ENCODE measurements at regions not wholly inside any gene's neighbourhood (a gene's known extent, or its start where the extent isn't known, plus 50 kb on each side); places are given as distances from the start of the nearest gene placed in this dataset.
A peak's percentile ranks its signal among the peaks of the same experiment; 100 is the strongest.

- H3K4me1 ChIP-seq (ENCODE audit: control insufficient read depth, insufficient read depth, low read length) = no peaks in the 10 kb centered on the region; the same call in 1 of the 2 replicates
- 0 out of 2 replicates have a peak, but pooled peaks have one; percentile 41 for TF ChIP-seq ZNF664 (tag by site-specific recombination; IDR thresholded peaks at IDR 0.05)
- TF ChIP-seq ZBTB8A (tag by site-specific recombination; IDR thresholded peaks at IDR 0.05) = no peak
- no peak for TF ChIP-seq PATZ1 (tag by site-specific recombination; IDR thresholded peaks at IDR 0.05)
- TF ChIP-seq ZNF202 (tag by site-specific recombination; IDR thresholded peaks at IDR 0.05; ENCODE audit: borderline replicate concordance) = no peak
- no peak for TF ChIP-seq ZNF366 (tag by site-specific recombination; conservative IDR thresholded peaks at IDR 0.05)
- TF ChIP-seq HOXA7 (CRISPR knock-in tag; IDR thresholded peaks at IDR 0.05; ENCODE audit: borderline replicate concordance) = no peak
- no peak for TF ChIP-seq ZNF585B (tag by site-specific recombination; IDR thresholded peaks at IDR 0.05)
- TF ChIP-seq TCF7L2 (IDR thresholded peaks at IDR 0.05; ENCODE audit: borderline replicate concordance, low read depth, low read length) = peak; percentile 86
- TF ChIP-seq SCRT1 (tag by site-specific recombination; IDR thresholded peaks at IDR 0.05; ENCODE audit: borderline replicate concordance) = no peak
- TF ChIP-seq SETDB1 (IDR thresholded peaks at IDR 0.05; ENCODE audit: insufficient read length, low read length) = no peak
- no peak for TF ChIP-seq ZNF2 (tag by site-specific recombination; IDR thresholded peaks at IDR 0.05)
- TF ChIP-seq, protein P1, sequence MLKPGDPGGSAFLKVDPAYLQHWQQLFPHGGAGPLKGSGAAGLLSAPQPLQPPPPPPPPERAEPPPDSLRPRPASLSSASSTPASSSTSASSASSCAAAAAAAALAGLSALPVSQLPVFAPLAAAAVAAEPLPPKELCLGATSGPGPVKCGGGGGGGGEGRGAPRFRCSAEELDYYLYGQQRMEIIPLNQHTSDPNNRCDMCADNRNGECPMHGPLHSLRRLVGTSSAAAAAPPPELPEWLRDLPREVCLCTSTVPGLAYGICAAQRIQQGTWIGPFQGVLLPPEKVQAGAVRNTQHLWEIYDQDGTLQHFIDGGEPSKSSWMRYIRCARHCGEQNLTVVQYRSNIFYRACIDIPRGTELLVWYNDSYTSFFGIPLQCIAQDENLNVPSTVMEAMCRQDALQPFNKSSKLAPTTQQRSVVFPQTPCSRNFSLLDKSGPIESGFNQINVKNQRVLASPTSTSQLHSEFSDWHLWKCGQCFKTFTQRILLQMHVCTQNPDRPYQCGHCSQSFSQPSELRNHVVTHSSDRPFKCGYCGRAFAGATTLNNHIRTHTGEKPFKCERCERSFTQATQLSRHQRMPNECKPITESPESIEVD (tag by site-specific recombination; IDR thresholded peaks at IDR 0.05) = peak; percentile 70
- TF ChIP-seq FEZF1 (tag by site-specific recombination; IDR thresholded peaks at IDR 0.05) = peak; percentile 32; the same call in 1 of the 2 replicates
- no peak for TF ChIP-seq ZNF624 (tag by site-specific recombination; IDR thresholded peaks at IDR 0.05)
- no peak for TF ChIP-seq ZNF658 (tag by site-specific recombination; IDR thresholded peaks at IDR 0.05)
- TF ChIP-seq SALL2 (tag by site-specific recombination; IDR thresholded peaks at IDR 0.05; ENCODE audit: borderline replicate concordance) = no peak
- no peak for TF ChIP-seq ZNF19 (tag by site-specific recombination; IDR thresholded peaks at IDR 0.05; ENCODE audit: low read depth)
- ChIA-PET POLR2A (no interaction called here), CTCF (no interaction called here)
- no peak overlapping the region for H3K4me3 ChIP-seq (ENCODE audit: low read depth, low read length)
- H3K36me3 ChIP-seq (ENCODE audit: control insufficient read depth in 2 of 2, insufficient read depth in 1 of 2, low read length in 2 of 2) = no peaks in the 10 kb centered on the region
- no peak overlapping the region for H3K27ac ChIP-seq (ENCODE audit: extremely low read depth, low read depth, low read length)
- H3K9me3 ChIP-seq (ENCODE audit: control insufficient read depth, insufficient read depth, low read depth, low read length) = no peaks in the 10 kb centered on the region
These were observed 97.9 kb upstream of the CCDC160 start for GRCh38 chrX:134139090-134139489.

- Histone ChIP-seq H3K9me3 (ENCODE audit: control insufficient read depth, insufficient read depth, low read depth, low read length) (no peaks in the 10 kb centered on the region), H3K4me1 (ENCODE audit: control insufficient read depth, insufficient read depth, low read length) (no peaks in the 10 kb centered on the region), H3K36me3 (ENCODE audit: control insufficient read depth in 2 of 2, insufficient read depth in 1 of 2, low read length in 2 of 2) (no peaks in the 10 kb centered on the region), H3K27ac (ENCODE audit: extremely low read depth, low read depth, low read length) (no peak overlapping the region), H3K4me3 (ENCODE audit: low read depth, low read length) (no peak overlapping the region)
- CTCF ChIA-PET = interaction anchor here (0.6 to 3.5 kb wide), 18 partner anchors 9 to 682 kb away, joined by 3 to 19 read pairs (median 4); no protein-coding TSS in a partner anchor
- POLR2A ChIA-PET = no interaction called here
- TF ChIP-seq ZNF174 (tag by site-specific recombination; IDR thresholded peaks at IDR 0.05) (no peak), ZNF24 (tag by site-specific recombination; IDR thresholded peaks at IDR 0.05) (no peak), ZNF510 (tag by site-specific recombination; IDR thresholded peaks at IDR 0.05; ENCODE audit: insufficient replicate concordance) (no peak), ZNF747 (tag by site-specific recombination; IDR thresholded peaks at IDR 0.05) (no peak), WT1 (tag by site-specific recombination; IDR thresholded peaks at IDR 0.05) (no peak), ZNF792 (tag by site-specific recombination; IDR thresholded peaks at IDR 0.05) (0 out of 2 replicates have a peak, but pooled peaks have one; percentile 66), ZNF654 (tag by site-specific recombination; IDR thresholded peaks at IDR 0.05; ENCODE audit: low read depth) (peak; percentile 45), ZSCAN23 (tag by site-specific recombination; IDR thresholded peaks at IDR 0.05) (no peak), RBAK (tag by site-specific recombination; IDR thresholded peaks at IDR 0.05) (no peak), ZNF623 (tag by site-specific recombination; IDR thresholded peaks at IDR 0.05) (no peak), ZNF394 (tag by site-specific recombination; IDR thresholded peaks at IDR 0.05; ENCODE audit: borderline replicate concordance) (no peak), KLF1 (tag by site-specific recombination; IDR thresholded peaks at IDR 0.05) (no peak), ZBTB17 (tag by site-specific recombination; IDR thresholded peaks at IDR 0.05) (no peak), ZNF830 (tag by site-specific recombination; IDR thresholded peaks at IDR 0.05; ENCODE audit: low read depth) (no peak), OVOL3 (tag by site-specific recombination; IDR thresholded peaks at IDR 0.05) (no peak)
- TF ChIP-seq, protein P2, sequence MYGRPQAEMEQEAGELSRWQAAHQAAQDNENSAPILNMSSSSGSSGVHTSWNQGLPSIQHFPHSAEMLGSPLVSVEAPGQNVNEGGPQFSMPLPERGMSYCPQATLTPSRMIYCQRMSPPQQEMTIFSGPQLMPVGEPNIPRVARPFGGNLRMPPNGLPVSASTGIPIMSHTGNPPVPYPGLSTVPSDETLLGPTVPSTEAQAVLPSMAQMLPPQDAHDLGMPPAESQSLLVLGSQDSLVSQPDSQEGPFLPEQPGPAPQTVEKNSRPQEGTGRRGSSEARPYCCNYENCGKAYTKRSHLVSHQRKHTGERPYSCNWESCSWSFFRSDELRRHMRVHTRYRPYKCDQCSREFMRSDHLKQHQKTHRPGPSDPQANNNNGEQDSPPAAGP (tag by site-specific recombination; IDR thresholded peaks at IDR 0.05) = no peak
These were observed 92.8 kb upstream of the CCDC160 start for GRCh38 chrX:134144231-134144630.

Measured in HEK293 (cell line).